PFSK-1 (cell line): ENCODE measurements at regions not wholly inside any gene's neighbourhood (a gene's known extent, or its start where the extent isn't known, plus 50 kb on each side); places are given as distances from the start of the nearest gene placed in this dataset.

ENCODE experiments used
- POLR2AphosphoS5 ChIP-seq: IDR thresholded peaks from 2 replicates; pipeline ENCODE4 v1.6.1; 2012; ENCODE audit warnings: low read depth, mild to moderate bottlenecking, control low read depth, low read length, moderate library complexity
- TF ChIP-seq, protein P1 (sequence below), 2 experiments: IDR thresholded peaks; 2 replicates each; pipeline versions ENCODE4 v1.6.1 to v1.8.0; 2011 to 2012; ENCODE audit warnings: low read depth in 2 of 2, low read length in 2 of 2, control low read depth in 1 of 2, inconsistent platforms in 1 of 2, mild to moderate bottlenecking in 1 of 2, moderate library complexity in 1 of 2; ENCODE audit not compliant: insufficient read depth in 1 of 2

DNA sequence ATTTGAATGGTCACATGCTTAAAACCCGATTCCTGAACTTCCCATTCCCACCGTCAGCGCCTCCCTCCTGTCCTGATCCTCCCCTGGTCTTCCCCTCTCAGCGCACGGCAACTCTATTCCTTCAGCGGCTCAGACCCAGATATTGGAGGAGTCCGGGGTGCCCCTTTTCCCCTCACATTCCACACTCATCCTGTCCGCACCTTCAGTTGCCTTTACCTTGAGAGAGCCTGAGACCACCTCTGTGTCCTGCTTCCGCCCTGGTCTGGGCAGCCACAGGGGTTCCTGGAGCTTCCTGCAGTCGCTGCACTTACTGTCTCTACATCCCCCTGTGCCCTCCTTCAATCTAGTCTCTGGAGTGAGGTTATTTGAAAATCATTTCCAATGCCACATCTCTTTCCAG, 193.4 kb downstream of the BCAS1 start:
- TF ChIP-seq, protein P1, sequence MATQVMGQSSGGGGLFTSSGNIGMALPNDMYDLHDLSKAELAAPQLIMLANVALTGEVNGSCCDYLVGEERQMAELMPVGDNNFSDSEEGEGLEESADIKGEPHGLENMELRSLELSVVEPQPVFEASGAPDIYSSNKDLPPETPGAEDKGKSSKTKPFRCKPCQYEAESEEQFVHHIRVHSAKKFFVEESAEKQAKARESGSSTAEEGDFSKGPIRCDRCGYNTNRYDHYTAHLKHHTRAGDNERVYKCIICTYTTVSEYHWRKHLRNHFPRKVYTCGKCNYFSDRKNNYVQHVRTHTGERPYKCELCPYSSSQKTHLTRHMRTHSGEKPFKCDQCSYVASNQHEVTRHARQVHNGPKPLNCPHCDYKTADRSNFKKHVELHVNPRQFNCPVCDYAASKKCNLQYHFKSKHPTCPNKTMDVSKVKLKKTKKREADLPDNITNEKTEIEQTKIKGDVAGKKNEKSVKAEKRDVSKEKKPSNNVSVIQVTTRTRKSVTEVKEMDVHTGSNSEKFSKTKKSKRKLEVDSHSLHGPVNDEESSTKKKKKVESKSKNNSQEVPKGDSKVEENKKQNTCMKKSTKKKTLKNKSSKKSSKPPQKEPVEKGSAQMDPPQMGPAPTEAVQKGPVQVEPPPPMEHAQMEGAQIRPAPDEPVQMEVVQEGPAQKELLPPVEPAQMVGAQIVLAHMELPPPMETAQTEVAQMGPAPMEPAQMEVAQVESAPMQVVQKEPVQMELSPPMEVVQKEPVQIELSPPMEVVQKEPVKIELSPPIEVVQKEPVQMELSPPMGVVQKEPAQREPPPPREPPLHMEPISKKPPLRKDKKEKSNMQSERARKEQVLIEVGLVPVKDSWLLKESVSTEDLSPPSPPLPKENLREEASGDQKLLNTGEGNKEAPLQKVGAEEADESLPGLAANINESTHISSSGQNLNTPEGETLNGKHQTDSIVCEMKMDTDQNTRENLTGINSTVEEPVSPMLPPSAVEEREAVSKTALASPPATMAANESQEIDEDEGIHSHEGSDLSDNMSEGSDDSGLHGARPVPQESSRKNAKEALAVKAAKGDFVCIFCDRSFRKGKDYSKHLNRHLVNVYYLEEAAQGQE (IDR thresholded peaks at IDR 0.05; ENCODE audit: insufficient read depth in 1 of 2, low read depth in 2 of 2, low read length in 2 of 2), result no peak
- TF ChIP-seq POLR2AphosphoS5, result no peak
